MCF 10A (cell line): ENCODE measurements at regions not wholly inside any gene's neighbourhood (a gene's known extent, or its start where the extent isn't known, plus 50 kb on each side); places are given as distances from the start of the nearest gene placed in this dataset.

Source experiments
- BruUV-seq: library from RNA; stranded (reverse); fragments of 400-500 nt; replicated peaks from 2 replicates; lab custom pipeline; 2021; lab: Mats Ljungman, UMichigan
- CTCF ChIA-PET: fragments of 300-600 bp; sonication (Branson Sonifier 250); formaldehyde crosslinking; extraction: SDS; loops from one replicate; lab custom pipeline; 2021; ENCODE audit warnings: antibody characterized with exemption, inconsistent platforms; lab: Yijun Ruan, JAX
- POLR2A ChIA-PET: fragments of 300-600, 350-650 bp; sonication (Branson Sonifier 250); formaldehyde crosslinking; extraction: SDS; loops from one replicate; lab custom pipeline; 2020; ENCODE audit warnings: antibody characterized with exemption, inconsistent platforms; lab: Yijun Ruan, JAX
- DNase-seq: peaks from one replicate; pipeline ENCODE4 v3.0.0-alpha.2; 2018; ENCODE audit not compliant: unreplicated experiment
- H3K27ac Mint-ChIP-seq: one replicate; pipeline ENCODE4 v1.8.0; 2022; ENCODE audit warnings: mild to moderate bottlenecking, low read depth, mixed read lengths; ENCODE audit not compliant: unreplicated experiment
- H3K27me3 Mint-ChIP-seq: one replicate; pipeline ENCODE4 v1.8.0; 2022; ENCODE audit warnings: mixed read lengths; ENCODE audit not compliant: insufficient read depth, unreplicated experiment
- H3K36me3 Mint-ChIP-seq: one replicate; pipeline ENCODE4 v1.8.0; 2022; ENCODE audit warnings: mild to moderate bottlenecking, moderate library complexity, mixed read lengths; ENCODE audit not compliant: insufficient read depth, unreplicated experiment
- H3K4me1 Mint-ChIP-seq: one replicate; pipeline ENCODE4 v1.8.0; 2022; ENCODE audit warnings: mixed read lengths; ENCODE audit not compliant: insufficient read depth, unreplicated experiment
- H3K4me3 Mint-ChIP-seq: one replicate; pipeline ENCODE4 v1.8.0; 2022; ENCODE audit warnings: mild to moderate bottlenecking, moderate library complexity, mixed read lengths; ENCODE audit not compliant: unreplicated experiment
- H3K9me3 Mint-ChIP-seq: one replicate; pipeline ENCODE4 v1.8.0; 2022; ENCODE audit warnings: mixed read lengths; ENCODE audit not compliant: unreplicated experiment
- CTCF ChIP-seq: fragments of 200-600 bp; IDR thresholded peaks from one replicate; pipeline ENCODE4 v1.8.0; 2022; ENCODE audit warnings: antibody characterized with exemption, mild to moderate bottlenecking; ENCODE audit not compliant: unreplicated experiment
- intact Hi-C: fragments of 100-400 bp; cut with micrococcal nuclease; formaldehyde crosslinking; loops from 2 replicates; pipeline ENCODE4 v1.14.1; 2022

GRCh38 chr2:161031511-161031910 is 128.7 kb upstream of the TANK start:
- intact Hi-C loops: no loop called here
- no peak for TF ChIP-seq CTCF
- CTCF ChIA-PET: interaction anchor here (1.5 to 3.2 kb wide), 2 partner anchors 32 to 36 kb away, joined by 5 to 20 read pairs; no protein-coding TSS in a partner anchor
- Mint-ChIP-seq H3K4me3 (no peak overlapping the region), H3K9me3 (no peaks in the 10 kb centered on the region), H3K27ac (peak overlapping the region; percentile 84), H3K4me1 (peaks cover 24% of the 10 kb centered on the region), H3K36me3 (no peaks in the 10 kb centered on the region), H3K27me3 (no peaks in the 10 kb centered on the region)
- DNase-seq: no peak
- POLR2A ChIA-PET: interaction anchor here (1.0 kb wide), 1 partner anchor 54 kb away, joined by 3 read pairs; no protein-coding TSS in a partner anchor
- no TSS peak for BruUV-seq

- Mint-ChIP-seq H3K27me3 (no peaks in the 10 kb centered on the region), H3K27ac (no peak overlapping the region), H3K9me3 (no peaks in the 10 kb centered on the region), H3K36me3 (no peaks in the 10 kb centered on the region), H3K4me3 (no peak overlapping the region), H3K4me1 (peaks cover 24% of the 10 kb centered on the region)
- no peak for TF ChIP-seq CTCF
- no peak for DNase-seq
- ChIA-PET POLR2A (interaction anchor here (0.6 to 1.0 kb wide), 3 partner anchors 56 to 120 kb away, joined by 3 read pairs; no protein-coding TSS in a partner anchor), CTCF (interaction anchor here (0.7 to 3.2 kb wide), 3 partner anchors 29 to 218 kb away, joined by 3 to 20 read pairs (median 3); no protein-coding TSS in a partner anchor)
- intact Hi-C loops: no loop called here
- no TSS peak for BruUV-seq
These were observed 127.6 kb upstream of the TANK start for GRCh38 chr2:161032635-161033034.

GRCh38 chr2:161033059-161033660 is 127.1 kb upstream of the TANK start:
- Mint-ChIP-seq H3K9me3 (no peaks in the 10 kb centered on the region), H3K4me3 (no peak overlapping the region), H3K27me3 (no peaks in the 10 kb centered on the region), H3K4me1 (peaks cover 24% of the 10 kb centered on the region), H3K36me3 (no peaks in the 10 kb centered on the region), H3K27ac (no peak overlapping the region)
- TF ChIP-seq CTCF: no peak
- DNase-seq: no peak
- intact Hi-C loops: no loop called here
- ChIA-PET POLR2A (interaction anchor here (0.5 kb wide), 1 partner anchor 32 kb away, joined by 3 read pairs; no protein-coding TSS in a partner anchor), CTCF (interaction anchor here (0.7 to 3.2 kb wide), 3 partner anchors 29 to 217 kb away, joined by 3 to 20 read pairs (median 3); no protein-coding TSS in a partner anchor)
- no TSS peak for BruUV-seq

- Mint-ChIP-seq H3K4me3 (no peak overlapping the region), H3K9me3 (no peaks in the 10 kb centered on the region), H3K36me3 (no peaks in the 10 kb centered on the region), H3K27me3 (no peaks in the 10 kb centered on the region), H3K4me1 (no peaks in the 10 kb centered on the region), H3K27ac (no peak overlapping the region)
- CTCF ChIA-PET: interaction anchor here (0.6 to 2.0 kb wide), 3 partner anchors 27 to 713 kb away, joined by 3 to 13 read pairs (median 4); no protein-coding TSS in a partner anchor
- no peak for DNase-seq
- intact Hi-C loops: no loop called here
- no peak for TF ChIP-seq CTCF
- POLR2A ChIA-PET: interaction anchor here (0.6 to 0.7 kb wide), 2 partner anchors 32 to 43 kb away, joined by 3 read pairs; no protein-coding TSS in a partner anchor
- BruUV-seq: no TSS peak
These were observed 123.3 kb upstream of the TANK start for GRCh38 chr2:161036926-161037325.
